ENCODE measurements at regions not wholly inside any gene's neighbourhood (a gene's known extent, or its start where the extent isn't known, plus 50 kb on each side); places are given as distances from the start of the nearest gene placed in this dataset.

DNA sequence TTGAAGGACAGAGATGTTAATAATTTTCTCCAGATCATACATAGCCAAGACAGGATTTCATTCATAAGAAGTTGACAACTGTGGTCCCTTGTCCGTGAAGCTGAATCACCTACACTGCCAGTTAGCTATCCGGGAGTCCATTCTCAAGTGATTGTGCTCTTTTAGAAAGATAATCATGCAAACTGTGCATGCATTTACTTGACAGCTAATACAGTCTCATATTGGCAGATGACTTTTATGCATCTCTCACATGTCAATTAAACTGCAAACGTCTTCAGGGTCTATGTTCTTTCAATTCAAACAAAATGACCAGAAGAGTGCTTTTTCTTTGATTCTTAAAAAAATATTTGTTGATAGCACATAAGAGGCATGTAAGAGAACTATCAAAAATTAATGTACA is 1572.9 kb downstream of the C4orf33 start:
- H3K4me3 ChIP-seq (ENCODE audit: control insufficient read depth in 2 of 3, extremely low read depth in 1 of 3, insufficient read depth in 2 of 3, low read depth in 1 of 3, low read length in 3 of 3): no peak overlapping the region
- H3K27me3 ChIP-seq (ENCODE audit: control insufficient read depth, extremely low read depth, insufficient read depth, low read length): no peaks in the 10 kb centered on the region
- H3K4me2 ChIP-seq (ENCODE audit: control insufficient read depth, extremely low read depth, insufficient read depth, low read depth, low read length): no peak overlapping the region
- H4K20me1 ChIP-seq (ENCODE audit: control insufficient read depth, extremely low read depth, insufficient read depth, low read length): no peaks in the 10 kb centered on the region
- TF ChIP-seq, protein P1, sequence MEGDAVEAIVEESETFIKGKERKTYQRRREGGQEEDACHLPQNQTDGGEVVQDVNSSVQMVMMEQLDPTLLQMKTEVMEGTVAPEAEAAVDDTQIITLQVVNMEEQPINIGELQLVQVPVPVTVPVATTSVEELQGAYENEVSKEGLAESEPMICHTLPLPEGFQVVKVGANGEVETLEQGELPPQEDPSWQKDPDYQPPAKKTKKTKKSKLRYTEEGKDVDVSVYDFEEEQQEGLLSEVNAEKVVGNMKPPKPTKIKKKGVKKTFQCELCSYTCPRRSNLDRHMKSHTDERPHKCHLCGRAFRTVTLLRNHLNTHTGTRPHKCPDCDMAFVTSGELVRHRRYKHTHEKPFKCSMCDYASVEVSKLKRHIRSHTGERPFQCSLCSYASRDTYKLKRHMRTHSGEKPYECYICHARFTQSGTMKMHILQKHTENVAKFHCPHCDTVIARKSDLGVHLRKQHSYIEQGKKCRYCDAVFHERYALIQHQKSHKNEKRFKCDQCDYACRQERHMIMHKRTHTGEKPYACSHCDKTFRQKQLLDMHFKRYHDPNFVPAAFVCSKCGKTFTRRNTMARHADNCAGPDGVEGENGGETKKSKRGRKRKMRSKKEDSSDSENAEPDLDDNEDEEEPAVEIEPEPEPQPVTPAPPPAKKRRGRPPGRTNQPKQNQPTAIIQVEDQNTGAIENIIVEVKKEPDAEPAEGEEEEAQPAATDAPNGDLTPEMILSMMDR (optimal IDR thresholded peaks at IDR 0.05 in 1 of 3, IDR thresholded peaks at IDR 0.05 in 1 of 3, conservative IDR thresholded peaks at IDR 0.05 in 1 of 3; ENCODE audit: extremely low read depth in 1 of 3, insufficient read depth in 2 of 3, low read length in 3 of 3): no peak
- TF ChIP-seq EZH2 (IDR thresholded peaks at IDR 0.05; ENCODE audit: low read length): no peak
- no peak overlapping the region for H3K9ac ChIP-seq (ENCODE audit: control insufficient read depth, extremely low read depth, insufficient read depth, low read length)
- dilution Hi-C loops (cut with MboI; ENCODE audit: extremely low pct_ligation_motif_present, low sequenced_read_pairs): no loop called here
- no peaks in the 10 kb centered on the region for H3K36me3 ChIP-seq (ENCODE audit: control insufficient read depth in 2 of 2, extremely low read depth in 1 of 2, insufficient read depth in 2 of 2, low read length in 2 of 2)
- FAIRE-seq: no peak
- no peaks in the 10 kb centered on the region for H3K4me1 ChIP-seq (ENCODE audit: control insufficient read depth, extremely low read depth, insufficient read depth, low read length)
- H3K9me1 ChIP-seq (ENCODE audit: control insufficient read depth, extremely low read depth, insufficient read depth, low read length): no peaks in the 10 kb centered on the region
- DNase-seq (ENCODE audit: low read depth, low spot score): no peak
- H3K9me3 ChIP-seq (ENCODE audit: control insufficient read depth, low read depth, low read length): no peaks in the 10 kb centered on the region
- H2AFZ ChIP-seq (ENCODE audit: control insufficient read depth, low read length): no peak overlapping the region
- no peaks in the 10 kb centered on the region for H3K79me2 ChIP-seq (ENCODE audit: control insufficient read depth, insufficient read depth, low read length)
- no peak overlapping the region for H3K27ac ChIP-seq (ENCODE audit: control insufficient read depth, insufficient read depth, low read length)

DNA sequence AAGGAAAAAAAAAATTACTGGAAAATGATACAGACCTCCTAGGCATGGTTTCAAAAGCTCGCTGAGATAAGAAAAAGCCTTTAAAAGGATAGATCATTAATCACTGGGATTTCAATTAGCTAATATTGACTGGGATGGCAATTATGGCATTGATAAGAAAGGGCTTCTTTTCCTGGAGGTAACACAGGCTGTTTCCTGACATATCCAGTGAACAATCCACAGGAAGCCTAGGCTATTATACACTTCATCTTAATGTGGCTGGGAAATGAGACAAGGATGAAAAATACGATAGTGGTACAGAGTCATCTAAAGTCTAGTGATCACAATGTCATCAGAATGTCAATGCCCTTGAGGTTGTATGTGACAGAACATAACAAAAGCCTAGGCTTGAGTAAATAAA is 1579.3 kb downstream of the C4orf33 start:
- Histone ChIP-seq H4K20me1 (ENCODE audit: control insufficient read depth, extremely low read depth, insufficient read depth, low read length) (no peaks in the 10 kb centered on the region), H3K9ac (ENCODE audit: control insufficient read depth, extremely low read depth, insufficient read depth, low read length) (no peak overlapping the region), H3K4me3 (ENCODE audit: control insufficient read depth in 2 of 3, extremely low read depth in 1 of 3, insufficient read depth in 2 of 3, low read depth in 1 of 3, low read length in 3 of 3) (no peak overlapping the region), H2AFZ (ENCODE audit: control insufficient read depth, low read length) (no peak overlapping the region), H3K36me3 (ENCODE audit: control insufficient read depth in 2 of 2, extremely low read depth in 1 of 2, insufficient read depth in 2 of 2, low read length in 2 of 2) (no peaks in the 10 kb centered on the region), H3K79me2 (ENCODE audit: control insufficient read depth, insufficient read depth, low read length) (no peaks in the 10 kb centered on the region), H3K4me1 (ENCODE audit: control insufficient read depth, extremely low read depth, insufficient read depth, low read length) (no peaks in the 10 kb centered on the region), H3K9me3 (ENCODE audit: control insufficient read depth, low read depth, low read length) (no peaks in the 10 kb centered on the region), H3K27ac (ENCODE audit: control insufficient read depth, insufficient read depth, low read length) (no peak overlapping the region), H3K27me3 (ENCODE audit: control insufficient read depth, extremely low read depth, insufficient read depth, low read length) (no peaks in the 10 kb centered on the region), H3K9me1 (ENCODE audit: control insufficient read depth, extremely low read depth, insufficient read depth, low read length) (no peaks in the 10 kb centered on the region), H3K4me2 (ENCODE audit: control insufficient read depth, extremely low read depth, insufficient read depth, low read depth, low read length) (no peak overlapping the region)
- dilution Hi-C loops (cut with MboI; ENCODE audit: extremely low pct_ligation_motif_present, low sequenced_read_pairs): no loop called here
- FAIRE-seq (no peak), DNase-seq (ENCODE audit: low read depth, low spot score) (no peak)
- TF ChIP-seq, protein P1 (optimal IDR thresholded peaks at IDR 0.05 in 1 of 3, IDR thresholded peaks at IDR 0.05 in 1 of 3, conservative IDR thresholded peaks at IDR 0.05 in 1 of 3; ENCODE audit: extremely low read depth in 1 of 3, insufficient read depth in 2 of 3, low read length in 3 of 3): no peak
- no peak for TF ChIP-seq EZH2 (IDR thresholded peaks at IDR 0.05; ENCODE audit: low read length)
